ENCODE measurements at regions not wholly inside any gene's neighbourhood (a gene's known extent, or its start where the extent isn't known, plus 50 kb on each side); places are given as distances from the start of the nearest gene placed in this dataset.

DNA sequence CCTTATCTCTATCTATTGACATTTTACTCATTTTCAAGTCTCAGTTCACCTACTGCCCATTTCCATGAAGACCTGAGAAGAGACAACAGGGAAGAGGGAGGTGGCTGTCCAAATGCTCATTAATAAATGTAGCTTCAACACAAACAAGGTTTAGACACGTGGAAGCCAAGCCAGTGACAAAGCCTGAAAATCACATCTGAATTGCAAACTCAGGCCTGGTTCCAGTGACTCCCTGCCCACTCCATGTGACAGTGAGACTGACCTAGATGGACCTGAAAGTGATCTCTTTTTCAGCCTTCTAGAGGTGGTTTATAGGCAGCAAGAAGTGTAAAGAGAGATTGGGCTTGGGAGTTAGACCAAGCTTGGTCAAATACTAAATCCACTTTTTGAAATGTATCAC is 126.6 kb upstream of the BCL6 start:
- dilution Hi-C loops (cut with HindIII; ENCODE audit: low sequenced_read_pairs, unreplicated experiment) = no loop called here
- POLR2A ChIA-PET (ENCODE audit: unreplicated experiment) = no interaction called here

More for the DNA sequence above, 126.6 kb upstream of the BCL6 start:
- BruUV-seq (replicated peaks) = no TSS peak
- ATAC-seq (ENCODE audit: low read depth) (no peak), DNase-seq (no peak)
- Histone ChIP-seq H4K20me1 (ENCODE audit: insufficient read depth, low read length) (no peaks in the 10 kb centered on the region), H3K9me3 (ENCODE audit: control insufficient read depth, insufficient read depth, low read length) (no peaks in the 10 kb centered on the region), H3K36me3 (ENCODE audit: control insufficient read depth, insufficient read depth, low read length) (no peaks in the 10 kb centered on the region), H3K14ac (replicated peaks; ENCODE audit: low read depth, low read length) (no peak overlapping the region), H4K8ac (ENCODE audit: low read depth in 2 of 2, low read length in 2 of 2) (no peak overlapping the region), H2BK20ac (ENCODE audit: low read depth, low read length) (no peak overlapping the region), H3K56ac (ENCODE audit: extremely low read depth, insufficient read depth, low read length) (no peak overlapping the region), H4K91ac (ENCODE audit: insufficient read depth, low read depth, low read length) (no peak overlapping the region), H3K27ac (ENCODE audit: insufficient read depth, low read length) (no peak overlapping the region), H2AK5ac (ENCODE audit: low read depth, low read length) (no peak overlapping the region), H2BK15ac (ENCODE audit: low read depth, low read length) (no peak overlapping the region), H3K18ac (ENCODE audit: low read depth, low read length) (no peak overlapping the region), H3K9ac (ENCODE audit: low read depth, low read length) (no peak overlapping the region), H3K4me3 (ENCODE audit: insufficient read depth, low read depth, low read length) (no peak overlapping the region), H3K4ac (ENCODE audit: low read depth, low read length) (no peak overlapping the region), H3K4me2 (ENCODE audit: low read depth, low read length) (no peak overlapping the region), H3K9me1 (ENCODE audit: insufficient read depth, low read length) (no peaks in the 10 kb centered on the region), H3K4me1 (ENCODE audit: control insufficient read depth, insufficient read depth, low read length) (no peaks in the 10 kb centered on the region), H2BK5ac (ENCODE audit: low read depth, low read length, poor library complexity, severe bottlenecking) (no peak overlapping the region), H2BK120ac (ENCODE audit: low read depth, low read length) (no peak overlapping the region), H3K27me3 (ENCODE audit: control insufficient read depth, insufficient read depth, low read length) (no peaks in the 10 kb centered on the region), H3K79me1 (ENCODE audit: low read depth in 1 of 2, low read length in 2 of 2) (no peaks in the 10 kb centered on the region), H4K5ac (ENCODE audit: low read depth, low read length) (no peak overlapping the region), H3K23ac (ENCODE audit: low read depth, low read length) (no peak overlapping the region), H2AK9ac (replicated peaks; ENCODE audit: low read depth, low read length, poor library complexity) (no peak overlapping the region), H2AFZ (replicated peaks; ENCODE audit: low read length, poor library complexity) (no peak overlapping the region)
- TF ChIP-seq CTCF (conservative IDR thresholded peaks at IDR 0.05; ENCODE audit: low read depth, low read length) (no peak), RCOR1 (IDR thresholded peaks at IDR 0.05; ENCODE audit: insufficient replicate concordance, low read length) (no peak), RFX5 (IDR thresholded peaks at IDR 0.05; ENCODE audit: low read depth, low read length) (no peak), CEBPB (IDR thresholded peaks at IDR 0.05; ENCODE audit: low read depth, low read length) (no peak), NFE2L2 (IDR thresholded peaks at IDR 0.05; ENCODE audit: low read depth, low read length) (no peak), CHD1 (IDR thresholded peaks at IDR 0.05; ENCODE audit: low read depth, low read length) (no peak), MAFK (IDR thresholded peaks at IDR 0.05; ENCODE audit: low read depth, low read length) (no peak), MAZ (IDR thresholded peaks at IDR 0.05; ENCODE audit: borderline replicate concordance, low read depth, low read length) (no peak), POLR2A (IDR thresholded peaks at IDR 0.05; ENCODE audit: low read depth, low read length) (no peak), MXI1 (IDR thresholded peaks at IDR 0.05; ENCODE audit: borderline replicate concordance, low read depth, low read length) (no peak), RAD21 (IDR thresholded peaks at IDR 0.05; ENCODE audit: low read length) (no peak), FOS (IDR thresholded peaks at IDR 0.05; ENCODE audit: low read depth, low read length) (no peak), ELK1 (IDR thresholded peaks at IDR 0.05; ENCODE audit: borderline replicate concordance, low read depth, low read length) (no peak), BHLHE40 (IDR thresholded peaks at IDR 0.05; ENCODE audit: low read depth, low read length) (no peak), SMC3 (IDR thresholded peaks at IDR 0.05; ENCODE audit: low read depth, low read length) (no peak)
- TF ChIP-seq, protein P1, sequence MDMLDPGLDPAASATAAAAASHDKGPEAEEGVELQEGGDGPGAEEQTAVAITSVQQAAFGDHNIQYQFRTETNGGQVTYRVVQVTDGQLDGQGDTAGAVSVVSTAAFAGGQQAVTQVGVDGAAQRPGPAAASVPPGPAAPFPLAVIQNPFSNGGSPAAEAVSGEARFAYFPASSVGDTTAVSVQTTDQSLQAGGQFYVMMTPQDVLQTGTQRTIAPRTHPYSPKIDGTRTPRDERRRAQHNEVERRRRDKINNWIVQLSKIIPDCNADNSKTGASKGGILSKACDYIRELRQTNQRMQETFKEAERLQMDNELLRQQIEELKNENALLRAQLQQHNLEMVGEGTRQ (IDR thresholded peaks at IDR 0.05; ENCODE audit: low read depth, low read length) = no peak
- WGBS, 2 experiments (ENCODE audit: extremely low coverage in 2 of 2, insufficient read length in 1 of 2) = no CpG with 5 or more reads among the region's 1 CpG
- intact Hi-C loops (cut with micrococcal nuclease) = no loop called here
- CTCF ChIA-PET = interaction anchor here (0.8 kb wide), 1 partner anchor 110 kb away, joined by 3 read pairs; no protein-coding TSS in a partner anchor
- in situ Hi-C loops (cut with MboI; ENCODE audit: low sequenced_read_pairs) = no loop called here

Measured in IMR-90 (cell line).